ENCODE measurements at regions not wholly inside any gene's neighbourhood (a gene's known extent, or its start where the extent isn't known, plus 50 kb on each side); places are given as distances from the start of the nearest gene placed in this dataset.
"Not testable (repeated sequence)": the region's sequence is repeated elsewhere in the genome, so short reads cannot be mapped to it uniquely, and the experiment has no call there.

DNA sequence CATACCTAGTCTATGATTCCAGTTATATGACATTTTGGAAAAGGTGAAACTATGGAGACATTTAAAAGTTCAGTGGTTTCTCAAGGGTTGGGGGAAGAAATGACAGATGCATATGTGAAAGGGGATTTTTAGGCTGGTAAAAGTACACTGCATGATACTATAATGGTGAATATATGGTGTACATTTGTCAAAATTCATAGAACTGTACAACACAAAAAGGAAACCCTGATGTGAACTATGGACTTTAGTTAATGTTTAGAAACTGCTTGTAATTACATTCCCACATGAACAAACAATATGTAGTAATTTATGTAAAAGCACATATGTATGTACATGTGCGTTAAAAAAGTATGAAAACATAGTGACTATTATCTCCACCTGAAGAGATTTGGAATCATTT, 907.3 kb upstream of the CITED2 start:
- Mint-ChIP-seq H3K9me3 (ENCODE audit: low read depth) (no peaks in the 10 kb centered on the region), H3K36me3 (no peaks in the 10 kb centered on the region), H3K4me3 (no peak overlapping the region), H3K27me3 (peaks cover 3% of the 10 kb centered on the region), H3K27ac (no peak overlapping the region), H3K4me1 (ENCODE audit: low read depth) (no peaks in the 10 kb centered on the region)

DNA sequence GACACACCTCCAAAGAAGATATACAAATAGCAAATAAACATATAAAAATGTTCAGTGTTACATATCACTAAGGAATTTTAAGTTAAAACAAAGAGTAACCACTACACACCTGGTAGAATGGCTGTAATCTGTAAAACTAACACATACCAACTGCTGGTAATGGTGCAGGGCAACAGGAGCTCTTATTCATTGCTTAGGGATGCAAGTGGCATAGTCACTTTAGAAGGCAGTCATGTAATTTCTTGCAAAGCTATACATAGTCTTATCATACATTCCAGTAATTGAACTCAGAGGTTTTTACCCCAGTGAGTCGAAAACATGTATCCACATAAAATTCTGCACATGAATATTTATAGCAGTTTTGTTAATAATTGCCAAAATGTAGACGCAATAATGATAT, 906.8 kb upstream of the CITED2 start:
- H3K36me3 Mint-ChIP-seq: no peaks in the 10 kb centered on the region
- H3K27me3 Mint-ChIP-seq: peaks cover 3% of the 10 kb centered on the region
- H3K4me3 Mint-ChIP-seq: no peak overlapping the region
- H3K9me3 Mint-ChIP-seq (ENCODE audit: low read depth): no peaks in the 10 kb centered on the region
- H3K27ac Mint-ChIP-seq: no peak overlapping the region
- no peaks in the 10 kb centered on the region for H3K4me1 Mint-ChIP-seq (ENCODE audit: low read depth)

DNA sequence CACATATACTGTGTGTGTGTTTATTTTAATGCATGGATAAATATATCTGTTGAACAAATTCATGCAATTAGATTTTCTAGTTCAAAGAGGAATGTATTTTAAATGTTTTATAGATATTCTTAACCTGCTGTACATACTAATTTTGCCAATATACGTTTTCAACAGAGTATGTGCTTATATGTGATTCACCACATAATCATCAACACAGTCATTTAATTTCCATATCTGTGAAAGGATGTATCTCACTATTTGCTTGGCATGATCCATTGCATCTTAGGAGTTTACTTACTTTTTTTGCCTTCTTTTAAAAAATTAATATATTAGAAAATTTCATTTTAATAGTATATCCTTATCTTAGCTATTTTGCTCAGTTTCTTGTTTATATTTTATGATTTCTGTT, 902.3 kb upstream of the CITED2 start:
- Mint-ChIP-seq H3K27ac (no peak overlapping the region), H3K4me3 (no peak overlapping the region), H3K4me1 (ENCODE audit: low read depth) (no peaks in the 10 kb centered on the region), H3K36me3 (no peaks in the 10 kb centered on the region), H3K9me3 (ENCODE audit: low read depth) (no peaks in the 10 kb centered on the region), H3K27me3 (peaks cover 7% of the 10 kb centered on the region)

DNA sequence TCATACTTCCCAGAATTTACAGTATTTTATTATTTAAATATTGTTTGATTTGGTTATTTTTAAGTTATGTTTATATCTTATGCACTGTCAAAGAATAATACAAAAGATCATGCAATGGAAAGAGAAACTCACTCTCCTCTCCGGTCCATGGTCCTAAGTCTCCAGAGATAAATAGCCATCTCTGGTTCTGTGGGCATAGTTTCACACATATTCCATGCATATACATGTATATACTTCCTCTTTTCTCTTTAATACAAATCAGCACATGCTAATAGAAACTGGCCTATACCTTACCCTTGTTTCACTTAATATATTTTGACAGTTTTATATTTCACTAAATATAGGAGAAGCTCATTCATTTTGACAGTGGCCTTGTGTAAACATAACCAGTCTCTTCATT, 901.7 kb upstream of the CITED2 start:
- Mint-ChIP-seq H3K4me3 (no peak overlapping the region), H3K9me3 (ENCODE audit: low read depth) (no peaks in the 10 kb centered on the region), H3K4me1 (ENCODE audit: low read depth) (no peaks in the 10 kb centered on the region), H3K36me3 (no peaks in the 10 kb centered on the region), H3K27ac (no peak overlapping the region), H3K27me3 (peaks cover 7% of the 10 kb centered on the region)

DNA sequence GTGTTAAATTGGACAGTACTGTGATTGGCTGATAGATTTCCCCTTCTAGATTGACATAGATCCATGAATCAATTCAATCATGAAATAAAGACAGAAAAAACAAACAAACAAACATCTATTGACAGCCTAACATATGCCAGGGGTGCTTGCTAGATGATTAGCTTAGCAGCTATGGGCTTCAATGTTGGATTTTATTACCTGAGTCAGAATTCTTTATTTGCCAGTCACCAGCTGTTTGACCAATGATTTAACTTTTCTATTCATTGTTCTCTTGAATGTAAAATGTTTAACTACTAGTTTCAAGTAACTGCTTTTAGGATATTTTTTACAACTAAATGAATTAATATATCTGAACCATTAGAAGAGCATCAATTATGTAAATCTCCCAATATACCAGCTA, 901.3 kb upstream of the CITED2 start:
- H3K4me1 Mint-ChIP-seq (ENCODE audit: low read depth): no peaks in the 10 kb centered on the region
- H3K9me3 Mint-ChIP-seq (ENCODE audit: low read depth): no peaks in the 10 kb centered on the region
- peaks cover 7% of the 10 kb centered on the region for H3K27me3 Mint-ChIP-seq
- H3K27ac Mint-ChIP-seq: no peak overlapping the region
- no peak overlapping the region for H3K4me3 Mint-ChIP-seq
- no peaks in the 10 kb centered on the region for H3K36me3 Mint-ChIP-seq

DNA sequence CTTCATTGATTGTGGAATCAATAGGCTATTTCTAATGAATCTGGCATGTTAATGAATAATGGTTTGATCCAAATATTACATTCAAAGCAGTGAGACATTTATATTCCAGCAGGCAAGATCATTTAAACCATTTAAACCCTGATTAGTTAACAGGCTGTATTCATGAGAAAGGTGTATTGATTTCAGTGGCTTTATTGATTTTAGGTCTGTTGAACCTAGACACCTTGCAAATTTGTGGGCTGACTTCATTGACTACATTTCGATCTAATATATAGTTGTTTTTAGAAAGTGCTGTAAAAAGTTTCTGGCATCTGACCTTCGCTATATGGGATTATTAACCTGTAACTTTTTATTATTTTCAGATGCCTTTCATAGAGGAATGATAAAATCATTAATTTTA, 900.1 kb upstream of the CITED2 start:
- Mint-ChIP-seq H3K9me3 (ENCODE audit: low read depth) (no peaks in the 10 kb centered on the region), H3K27me3 (peaks cover 7% of the 10 kb centered on the region), H3K36me3 (no peaks in the 10 kb centered on the region), H3K4me1 (ENCODE audit: low read depth) (no peaks in the 10 kb centered on the region), H3K4me3 (no peak overlapping the region), H3K27ac (no peak overlapping the region)

DNA sequence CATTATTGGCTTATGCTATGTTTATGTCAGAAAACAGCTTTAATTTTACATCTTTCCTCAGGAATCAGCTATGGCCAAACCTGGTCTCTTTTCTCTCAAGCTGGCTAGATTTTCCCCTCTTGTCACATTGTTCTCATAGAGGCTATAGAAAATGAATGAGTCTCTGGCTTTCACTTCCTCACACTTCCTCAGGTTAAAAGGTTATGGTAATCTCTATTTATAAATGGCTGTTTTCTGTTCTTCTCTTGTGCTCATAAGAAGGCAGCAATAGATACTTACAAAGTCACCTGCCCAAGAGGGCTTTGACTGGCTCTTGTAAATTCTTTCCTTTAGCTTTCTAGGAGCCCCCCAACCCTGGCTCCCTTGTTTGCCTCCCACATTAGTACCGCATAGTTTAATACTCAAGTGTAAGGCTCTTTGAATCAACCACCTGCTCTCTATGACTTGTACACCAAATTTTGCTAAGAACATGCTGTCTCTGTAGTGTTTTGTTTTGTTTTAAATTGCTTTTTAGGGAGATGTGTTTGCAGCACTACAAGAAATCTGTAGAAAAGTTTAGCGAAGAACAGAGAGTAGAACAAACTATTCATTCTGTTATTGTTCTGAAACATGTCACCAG, 897.4 kb upstream of the CITED2 start:
- H3K4me3 Mint-ChIP-seq: no peak overlapping the region
- H3K9me3 Mint-ChIP-seq (ENCODE audit: low read depth): no peaks in the 10 kb centered on the region
- H3K36me3 Mint-ChIP-seq: no peaks in the 10 kb centered on the region
- H3K27me3 Mint-ChIP-seq: peaks cover 4% of the 10 kb centered on the region
- no peak overlapping the region for H3K27ac Mint-ChIP-seq
- H3K4me1 Mint-ChIP-seq (ENCODE audit: low read depth): no peaks in the 10 kb centered on the region

DNA sequence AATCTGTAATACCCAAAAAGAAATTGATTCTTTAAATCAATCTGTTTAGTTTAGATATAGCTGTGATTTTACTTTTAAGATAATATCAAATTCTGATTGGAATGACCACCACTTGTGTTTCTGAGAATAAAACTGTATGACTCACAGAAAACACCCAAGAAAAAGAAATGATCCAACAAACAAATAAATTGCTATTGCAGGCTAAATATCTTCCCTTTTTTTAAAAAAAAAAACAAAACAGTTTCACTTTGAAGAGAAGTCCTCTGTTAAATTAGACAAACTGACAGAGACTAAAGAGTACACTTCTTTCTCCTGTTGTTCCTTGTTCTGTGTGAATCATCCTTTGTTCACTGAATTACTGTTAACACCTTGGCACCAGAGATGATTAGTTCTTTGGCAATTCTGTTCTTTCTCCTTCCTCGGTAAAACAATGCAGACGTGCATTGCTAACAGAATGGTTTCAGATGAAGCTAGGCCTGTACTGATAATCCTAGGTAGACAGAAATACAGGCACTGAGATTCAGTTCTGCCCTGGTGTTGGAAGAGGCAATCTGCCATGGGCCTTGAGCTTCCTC, 895.2 kb upstream of the CITED2 start:
- Mint-ChIP-seq H3K4me3 (no peak overlapping the region), H3K36me3 (no peaks in the 10 kb centered on the region), H3K9me3 (ENCODE audit: low read depth) (no peaks in the 10 kb centered on the region)

DNA sequence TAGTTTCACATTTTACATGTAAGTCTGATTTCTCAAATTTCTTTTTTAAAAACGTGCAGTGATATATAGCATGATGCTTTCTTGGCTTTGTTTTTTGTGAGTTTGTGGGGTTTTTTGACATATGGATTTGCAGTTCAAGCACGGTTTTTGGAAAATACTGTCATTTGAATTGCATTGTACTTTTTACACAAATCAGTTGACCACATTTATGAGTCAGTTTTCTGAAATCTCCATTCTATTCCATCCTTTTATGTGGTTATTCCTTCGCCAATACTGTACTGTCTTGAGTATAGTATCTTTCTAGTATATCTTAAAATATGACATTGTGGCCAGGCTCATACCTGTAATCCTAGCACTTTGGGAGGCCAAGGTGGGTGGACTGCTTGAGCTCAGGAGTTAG, 890.0 kb upstream of the CITED2 start:
- Mint-ChIP-seq H3K4me1 (ENCODE audit: low read depth) (no peaks in the 10 kb centered on the region), H3K9me3 (ENCODE audit: low read depth) (no peaks in the 10 kb centered on the region), H3K27ac (no peak overlapping the region), H3K4me3 (no peak overlapping the region), H3K27me3 (no peaks in the 10 kb centered on the region), H3K36me3 (no peaks in the 10 kb centered on the region)

More for the DNA sequence above, 895.2 kb upstream of the CITED2 start:
- Mint-ChIP-seq H3K4me1 (ENCODE audit: low read depth) (no peaks in the 10 kb centered on the region), H3K27ac (no peak overlapping the region), H3K27me3 (peaks cover 4% of the 10 kb centered on the region)

DNA sequence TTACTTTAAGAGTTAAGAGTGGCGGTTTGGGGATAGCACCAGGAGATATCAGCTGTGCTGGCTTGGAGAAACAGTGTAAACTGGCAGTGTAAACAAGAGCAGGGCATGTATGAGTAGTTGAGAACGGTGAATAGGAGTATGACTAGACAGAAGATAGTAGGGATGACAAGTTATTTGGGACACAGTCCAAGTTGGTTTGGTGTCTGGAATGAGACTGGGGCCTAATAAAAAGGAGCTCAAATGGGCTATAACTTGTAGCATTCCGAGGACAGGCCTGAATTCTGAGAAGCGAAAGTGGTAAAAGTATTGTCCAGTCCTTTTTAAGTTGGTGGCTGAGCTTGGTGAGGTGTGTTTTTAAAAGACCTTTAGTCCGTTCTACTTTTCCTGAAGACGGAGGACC, 883.9 kb upstream of the CITED2 start:
- H3K4me3 Mint-ChIP-seq; H3K4me1 Mint-ChIP-seq (ENCODE audit: low read depth); H3K27ac Mint-ChIP-seq; H3K36me3 Mint-ChIP-seq; H3K9me3 Mint-ChIP-seq (ENCODE audit: low read depth); H3K27me3 Mint-ChIP-seq: not testable (repeated sequence)

DNA sequence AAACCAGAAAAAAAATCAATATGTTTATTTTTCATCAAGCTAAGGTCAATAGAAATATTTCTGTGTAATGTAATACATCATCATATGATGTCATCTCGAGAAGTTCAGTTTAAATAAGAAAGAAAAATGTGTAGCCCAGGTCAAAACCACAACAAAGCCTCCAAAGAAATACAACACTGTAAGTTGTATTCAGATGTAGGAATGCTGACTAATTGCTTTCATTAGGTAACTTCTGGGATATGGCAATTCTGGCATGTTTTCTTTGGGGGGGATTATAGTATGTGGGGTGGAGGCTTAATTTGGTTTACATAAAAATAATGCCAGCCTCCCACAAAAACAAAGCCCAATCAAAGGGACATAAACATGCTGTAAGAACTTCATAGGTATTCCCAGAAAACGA, 881.8 kb upstream of the CITED2 start:
- peaks cover 2% of the 10 kb centered on the region for H3K27me3 Mint-ChIP-seq
- no peak overlapping the region for H3K4me3 Mint-ChIP-seq
- no peaks in the 10 kb centered on the region for H3K4me1 Mint-ChIP-seq (ENCODE audit: low read depth)
- H3K9me3 Mint-ChIP-seq (ENCODE audit: low read depth): no peaks in the 10 kb centered on the region
- no peak overlapping the region for H3K27ac Mint-ChIP-seq
- no peaks in the 10 kb centered on the region for H3K36me3 Mint-ChIP-seq

DNA sequence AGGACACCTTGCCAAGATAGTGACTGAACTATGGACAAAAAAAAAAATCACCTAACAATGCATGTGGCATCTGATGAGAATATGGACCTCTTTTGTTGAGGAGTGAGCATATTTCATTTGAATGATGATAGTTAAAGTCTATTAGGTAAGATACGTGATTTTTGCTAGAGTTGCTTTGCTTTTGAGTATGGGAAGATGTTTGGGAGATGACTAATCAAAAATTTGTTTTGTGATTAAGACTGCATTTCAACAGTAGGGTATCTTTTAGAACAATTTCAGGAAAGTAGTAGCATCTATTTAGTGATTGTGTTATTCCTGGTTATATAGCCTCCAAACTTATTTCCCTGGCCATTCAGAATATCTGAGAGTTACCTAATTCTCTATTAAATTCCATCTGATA, 878.6 kb upstream of the CITED2 start:
- Mint-ChIP-seq H3K4me1 (ENCODE audit: low read depth) (no peaks in the 10 kb centered on the region), H3K9me3 (ENCODE audit: low read depth) (no peaks in the 10 kb centered on the region), H3K4me3 (no peak overlapping the region), H3K27ac (no peak overlapping the region), H3K36me3 (no peaks in the 10 kb centered on the region), H3K27me3 (peaks cover 5% of the 10 kb centered on the region)

DNA sequence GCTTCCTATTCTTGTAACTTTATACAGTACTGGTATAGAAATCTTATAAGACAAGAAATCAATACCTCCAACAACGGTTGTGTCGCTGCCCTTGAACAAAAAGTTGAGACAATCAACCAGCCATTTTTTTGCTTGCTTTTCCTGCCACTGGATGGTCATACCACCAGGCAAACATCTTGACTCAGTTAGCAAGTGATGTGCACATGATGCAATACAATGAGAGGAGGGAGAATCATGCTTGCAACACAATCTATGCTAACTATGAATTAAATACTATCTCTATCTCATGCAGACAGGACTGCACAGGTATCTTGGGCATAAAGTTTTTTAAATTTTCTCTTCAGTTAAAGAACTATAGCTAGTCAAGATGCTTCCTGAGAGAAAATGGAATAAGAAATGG, 877.7 kb upstream of the CITED2 start:
- no peaks in the 10 kb centered on the region for H3K36me3 Mint-ChIP-seq
- H3K27ac Mint-ChIP-seq: no peak overlapping the region
- no peaks in the 10 kb centered on the region for H3K9me3 Mint-ChIP-seq (ENCODE audit: low read depth)
- no peaks in the 10 kb centered on the region for H3K4me1 Mint-ChIP-seq (ENCODE audit: low read depth)
- no peak overlapping the region for H3K4me3 Mint-ChIP-seq
- H3K27me3 Mint-ChIP-seq: peaks cover 5% of the 10 kb centered on the region

DNA sequence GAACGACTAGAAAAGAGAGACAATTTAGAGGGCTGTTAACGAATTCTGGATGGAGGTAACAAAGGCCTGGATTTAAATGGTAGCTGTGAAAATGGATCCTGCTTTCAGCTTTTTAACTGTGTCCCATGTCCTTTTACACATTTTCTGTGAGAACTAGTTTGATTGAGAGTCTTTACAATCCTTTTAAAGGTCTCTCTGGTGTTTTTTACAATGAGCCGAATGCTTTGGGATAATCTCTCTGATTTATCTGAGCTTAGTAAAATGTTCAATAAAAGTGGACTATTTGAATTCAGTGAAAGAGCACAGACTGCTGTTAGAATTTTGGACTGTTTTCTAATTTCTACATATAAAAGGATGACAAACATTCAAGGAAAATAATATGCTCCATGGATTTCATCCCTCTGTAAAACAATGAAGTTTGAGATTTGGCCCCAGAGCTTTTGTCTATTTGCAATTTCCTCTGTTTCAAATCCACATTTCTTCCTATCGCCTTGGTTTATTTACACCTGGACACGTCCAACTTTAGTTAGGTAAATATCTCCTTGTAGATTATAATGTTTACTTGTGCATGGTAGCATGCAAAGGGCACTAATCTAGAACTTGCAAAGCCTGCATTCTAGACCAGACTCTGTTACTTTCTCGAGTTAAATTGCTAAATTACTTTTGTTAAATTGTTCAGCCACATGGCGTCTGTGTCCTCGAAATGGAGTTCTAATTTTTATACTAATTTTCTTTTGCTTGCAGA, 871.0 kb upstream of the CITED2 start:
- H3K27ac Mint-ChIP-seq: no peak overlapping the region
- no peaks in the 10 kb centered on the region for H3K9me3 Mint-ChIP-seq (ENCODE audit: low read depth)
- peaks cover 2% of the 10 kb centered on the region for H3K27me3 Mint-ChIP-seq
- H3K4me3 Mint-ChIP-seq: no peak overlapping the region
- no peaks in the 10 kb centered on the region for H3K36me3 Mint-ChIP-seq
- no peaks in the 10 kb centered on the region for H3K4me1 Mint-ChIP-seq (ENCODE audit: low read depth)

DNA sequence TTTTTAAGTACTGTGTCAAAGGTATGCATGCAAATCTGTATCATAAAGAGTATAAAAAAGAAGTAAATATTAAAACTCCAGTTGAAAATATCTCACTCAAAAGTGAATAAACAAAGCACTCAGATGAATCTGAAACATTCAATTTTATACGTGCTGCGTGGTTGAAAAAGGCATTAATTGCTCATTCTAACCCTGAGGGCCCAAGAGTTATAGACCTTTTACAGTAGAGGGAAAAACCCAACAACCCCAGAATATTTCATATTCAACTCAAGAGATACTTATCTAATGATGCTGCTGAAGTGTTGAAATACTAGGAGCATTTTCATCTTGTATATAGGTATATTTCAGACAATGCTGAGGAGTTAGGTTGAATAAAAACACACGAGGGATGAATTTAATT, 862.8 kb upstream of the CITED2 start:
- H3K4me3 Mint-ChIP-seq: no peak overlapping the region
- H3K36me3 Mint-ChIP-seq: no peaks in the 10 kb centered on the region
- no peaks in the 10 kb centered on the region for H3K27me3 Mint-ChIP-seq
- peaks cover 5% of the 10 kb centered on the region for H3K9me3 Mint-ChIP-seq (ENCODE audit: low read depth)
- H3K27ac Mint-ChIP-seq: no peak overlapping the region
- no peaks in the 10 kb centered on the region for H3K4me1 Mint-ChIP-seq (ENCODE audit: low read depth)

DNA sequence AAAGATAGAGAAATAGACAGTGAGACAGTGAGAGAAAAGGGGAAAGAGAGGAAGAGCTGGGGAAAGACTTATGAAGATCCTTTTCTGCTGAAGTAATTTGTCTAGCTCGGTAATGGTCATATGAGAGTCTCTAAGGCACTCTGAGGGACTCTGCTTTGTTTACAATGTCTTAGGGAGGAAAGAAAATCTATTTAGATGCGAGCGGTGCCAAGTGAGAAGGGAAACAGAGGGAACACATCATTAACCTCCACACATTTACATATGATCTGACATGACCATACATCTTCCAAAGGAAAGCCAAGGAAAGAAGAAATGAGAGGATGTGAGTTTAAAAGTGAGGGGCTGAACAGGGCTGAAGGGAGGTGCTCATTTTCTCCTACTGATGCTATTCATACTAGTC, 862.3 kb upstream of the CITED2 start:
- Mint-ChIP-seq H3K27ac (no peak overlapping the region), H3K27me3 (no peaks in the 10 kb centered on the region), H3K4me3 (no peak overlapping the region), H3K9me3 (ENCODE audit: low read depth) (peaks cover 9% of the 10 kb centered on the region), H3K36me3 (no peaks in the 10 kb centered on the region), H3K4me1 (ENCODE audit: low read depth) (no peaks in the 10 kb centered on the region)
